HCT116 (cell line): ENCODE measurements at regions not wholly inside any gene's neighbourhood (a gene's known extent, or its start where the extent isn't known, plus 50 kb on each side); places are given as distances from the start of the nearest gene placed in this dataset.

Experiments
- ATAC-seq: fragments of 200-7000 bp; cut with Tn5 transposase; 2 replicates; pipeline ENCODE4 v1.9.1; 2020; ENCODE audit warnings: mild to moderate bottlenecking, moderate library complexity
- BruUV-seq: library from RNA; stranded (reverse); fragments of 400-500 nt; replicated peaks from 2 replicates; lab custom pipeline; 2021; lab: Mats Ljungman, UMichigan
- CTCF ChIA-PET: fragments of 300-600 bp; sonication (Branson Sonifier 250); formaldehyde crosslinking; loops from one replicate; lab custom pipeline; 2021; ENCODE audit warnings: antibody characterized with exemption; lab: Charles Lee
- POLR2A ChIA-PET: fragments of 300-600, 350-600 bp; sonication (Branson Sonifier 250); formaldehyde crosslinking; loops from one replicate; lab custom pipeline; 2021; ENCODE audit warnings: antibody characterized with exemption; lab: Charles Lee
- RAD21 ChIA-PET, 2 experiments: fragments of 300-600 bp; sonication (Branson Sonifier 250); formaldehyde crosslinking; loops; one replicate each; lab custom pipeline; 2023; ENCODE audit warnings: low total read pairs in 2 of 2; ENCODE audit not compliant: uncharacterized antibody in 2 of 2, unreplicated experiment in 2 of 2, low non-redundant PET in 1 of 2; lab: Charles Lee
- DNase-seq: peaks from one replicate; pipeline ENCODE4 v3.0.0-alpha.2; 2010; ENCODE audit warnings: low read depth, low spot score
- H2AFZ ChIP-seq: fragments of 200-600 bp; shearing (Covaris generic), sonication (generic); 2 replicates; pipeline ENCODE4 v1.6.1; 2017; ENCODE audit warnings: low read depth, mixed run types, mixed read lengths, antibody characterized with exemption, low read length; ENCODE audit not compliant: poor library complexity, severe bottlenecking
- H3K27ac ChIP-seq: 2 replicates; pipeline ENCODE4 v1.5.1; 2012; ENCODE audit warnings: low read depth, low read length
- H3K27me3 ChIP-seq: fragments of 200-600 bp; sonication (generic); 2 replicates; pipeline ENCODE4 v1.6.1; 2016; ENCODE audit warnings: mixed run types, low read length, mixed read lengths; ENCODE audit not compliant: insufficient read depth
- H3K36me3 ChIP-seq, 2 experiments: fragments of 200-500 bp in 1 of 2; fragments of 200-600 bp in 1 of 2; sonication (Bioruptor generic) in 1 of 2; sonication (generic) in 1 of 2; 2 replicates each; pipeline versions ENCODE4 v1.5.1 to v1.6.1; 2014 to 2016; ENCODE audit warnings: low read length in 2 of 2, inconsistent platforms in 1 of 2, mixed read lengths in 1 of 2, mixed run types in 1 of 2; ENCODE audit not compliant: insufficient read depth in 2 of 2, control insufficient read depth in 1 of 2
- H3K4me1 ChIP-seq, 2 experiments: fragments of 200-600 bp in 1 of 2; sonication (generic) in 1 of 2; 2 replicates each; pipeline versions ENCODE4 v1.5.1 to v1.6.1; 2012 to 2017; ENCODE audit warnings: low read length in 2 of 2, inconsistent platforms in 1 of 2, mild to moderate bottlenecking in 1 of 2, mixed read lengths in 1 of 2, mixed run types in 1 of 2, moderate library complexity in 1 of 2; ENCODE audit not compliant: insufficient read depth in 2 of 2, control insufficient read depth in 1 of 2
- H3K4me2 ChIP-seq: fragments of 200-600 bp; sonication (generic); 2 replicates; pipeline ENCODE4 v1.6.1; 2017; ENCODE audit warnings: mixed run types, low read length, mixed read lengths
- H3K4me3 ChIP-seq, 2 experiments: fragments of 200-600 bp in 1 of 2; sonication (generic) in 1 of 2; replicated peaks in 1 of 2; 2 replicates each; pipeline ENCODE4 v1.5.1; 2011 to 2016; ENCODE audit warnings: low read length in 2 of 2, control low read depth in 1 of 2, low read depth in 1 of 2, mild to moderate bottlenecking in 1 of 2, mixed read lengths in 1 of 2, mixed run types in 1 of 2
- H3K79me2 ChIP-seq: fragments of 200-600 bp; sonication (generic); 2 replicates; pipeline ENCODE4 v1.6.1; 2017; ENCODE audit warnings: mild to moderate bottlenecking, mixed run types, low read length, moderate library complexity, mixed read lengths; ENCODE audit not compliant: insufficient read depth
- H3K9ac ChIP-seq: fragments of 200-600 bp; sonication (generic); 2 replicates; pipeline ENCODE4 v1.6.1; 2016; ENCODE audit warnings: low read length, mixed read lengths
- H3K9me2 ChIP-seq: fragments of 200-600 bp; sonication (generic), shearing (Covaris generic); 2 replicates; pipeline ENCODE4 v1.6.1; 2017; ENCODE audit warnings: mixed run types, mild to moderate bottlenecking, moderate library complexity; ENCODE audit not compliant: insufficient read depth
- H3K9me3 ChIP-seq, 2 experiments: fragments of 200-500 bp in 1 of 2; fragments of 200-600 bp in 1 of 2; sonication (Bioruptor generic) in 1 of 2; sonication (generic) in 1 of 2; 2 replicates each; pipeline ENCODE4 v1.6.1; 2014 to 2017; ENCODE audit warnings: low read length in 2 of 2, mixed read lengths in 2 of 2, inconsistent platforms in 1 of 2, low read depth in 1 of 2, mild to moderate bottlenecking in 1 of 2, mixed run types in 1 of 2, moderate library complexity in 1 of 2; ENCODE audit not compliant: control insufficient read depth in 1 of 2, insufficient read depth in 1 of 2
- H4K20me1 ChIP-seq: fragments of 200-600 bp; sonication (generic), shearing (Covaris generic); 2 replicates; pipeline ENCODE4 v1.6.1; 2017; ENCODE audit warnings: mixed run types, mild to moderate bottlenecking, moderate library complexity; ENCODE audit not compliant: insufficient read depth
- ATF3 ChIP-seq: IDR thresholded peaks from 2 replicates; pipeline ENCODE4 v1.6.1; 2012
- CBX3 ChIP-seq: IDR thresholded peaks from 2 replicates; pipeline ENCODE4 v1.6.1; 2012; ENCODE audit warnings: low read depth
- EGR1 ChIP-seq: IDR thresholded peaks from 2 replicates; pipeline ENCODE4 v1.6.1; 2012; ENCODE audit warnings: low read depth
- EZH2 ChIP-seq: fragments of 200-600 bp; sonication (generic); IDR thresholded peaks from 2 replicates; pipeline ENCODE4 v1.6.1; 2017; ENCODE audit warnings: antibody characterized with exemption, mixed run types
- EZH2phosphoT487 ChIP-seq: fragments of 200-600 bp; IDR thresholded peaks from 2 replicates; pipeline ENCODE4 v1.6.1; 2018; ENCODE audit warnings: antibody characterized with exemption, borderline replicate concordance
- FOSL1 ChIP-seq: IDR thresholded peaks from 2 replicates; pipeline ENCODE4 v1.6.1; 2012; ENCODE audit warnings: low read depth
- JUND ChIP-seq: IDR thresholded peaks from 2 replicates; pipeline ENCODE4 v1.6.1; 2012
- POLR2A ChIP-seq: IDR thresholded peaks from 2 replicates; pipeline ENCODE4 v1.7.0; 2011; ENCODE audit warnings: borderline replicate concordance; ENCODE audit not compliant: insufficient read depth, insufficient read length; ENCODE audit errors: extremely low read depth
- POLR2AphosphoS5 ChIP-seq: IDR thresholded peaks from 2 replicates; pipeline ENCODE4 v1.6.1; 2011; ENCODE audit warnings: mild to moderate bottlenecking, low read depth, low read length, moderate library complexity
- RAD21 ChIP-seq: IDR thresholded peaks from 2 replicates; pipeline ENCODE4 v1.6.1; 2012; ENCODE audit warnings: low read depth, mild to moderate bottlenecking
- SP1 ChIP-seq: IDR thresholded peaks from 2 replicates; pipeline ENCODE4 v1.6.1; 2012; ENCODE audit warnings: low read depth
- SRF ChIP-seq: IDR thresholded peaks from 2 replicates; pipeline ENCODE4 v1.6.1; 2012; ENCODE audit warnings: low read depth
- TCF7L2 ChIP-seq: IDR thresholded peaks from 2 replicates; pipeline ENCODE4 v1.7.0; 2011; ENCODE audit warnings: borderline replicate concordance, inconsistent platforms; ENCODE audit not compliant: insufficient read depth, insufficient read length; ENCODE audit errors: extremely low read depth
- YY1 ChIP-seq: IDR thresholded peaks from 2 replicates; pipeline ENCODE4 v1.6.1; 2011; ENCODE audit warnings: low read length, low read depth, moderate library complexity, mild to moderate bottlenecking; ENCODE audit not compliant: insufficient replicate concordance; ENCODE audit errors: extremely low read depth
- ZFX ChIP-seq: fragments of 450-650 bp; IDR thresholded peaks from 2 replicates; pipeline ENCODE4 v1.6.1; 2017
- ZNF274 ChIP-seq: fragments of 200-500 bp; sonication (Bioruptor generic); IDR thresholded peaks from 2 replicates; pipeline ENCODE4 v1.6.1; 2014; ENCODE audit warnings: mild to moderate bottlenecking, low read depth, low read length, inconsistent platforms
- intact Hi-C: fragments of 100-400 bp; cut with micrococcal nuclease; formaldehyde crosslinking; loops from 2 replicates; pipeline ENCODE4 v1.10.0; 2022

- RAD21 ChIA-PET: no interaction called here
- Histone ChIP-seq H3K9ac (no peak overlapping the region), H3K4me2 (no peak overlapping the region), H3K4me3 (no peak overlapping the region), H3K36me3 (no peaks in the 10 kb centered on the region), H4K20me1 (no peaks in the 10 kb centered on the region), H3K27ac (no peak overlapping the region), H3K4me1 (no peaks in the 10 kb centered on the region), H3K27me3 (no peaks in the 10 kb centered on the region), H2AFZ (no peak overlapping the region), H3K79me2 (peaks cover 11% of the 10 kb centered on the region; the same call in 1 of the 2 replicates)
- DNase-seq: no peak
- intact Hi-C loops: no loop called here
- CTCF ChIA-PET: no interaction called here
- POLR2A ChIA-PET: no interaction called here
- BruUV-seq: no TSS peak
- TF ChIP-seq SP1: no peak
- TF ChIP-seq, all 23 proteins: peak for 0
- no peak for ATAC-seq
- H3K9me3 ChIP-seq: no peaks in the 10 kb centered on the region
- H3K9me2 ChIP-seq: no peaks in the 10 kb centered on the region
Measured at GRCh38 chr1:39148942-39149341, 55.6 kb upstream of the MACF1 start.

- ATAC-seq (no peak), DNase-seq (no peak)
- no peaks in the 10 kb centered on the region for H4K20me1 ChIP-seq
- BruUV-seq: no TSS peak
- intact Hi-C loops: no loop called here
- ChIA-PET CTCF (no interaction called here), RAD21 (no interaction called here), POLR2A (no interaction called here)
- no peaks in the 10 kb centered on the region for H3K9me2 ChIP-seq
- no peak overlapping the region for H2AFZ ChIP-seq
- peaks cover 0 to 1% of the 10 kb centered on the region in 2 experiments; a peak in 1 of 4 replicates for H3K4me1 ChIP-seq
- no peak overlapping the region for H3K4me2 ChIP-seq
- H3K9me3 ChIP-seq: no peaks in the 10 kb centered on the region
- H3K27ac ChIP-seq: no peak overlapping the region
- H3K4me3 ChIP-seq: no peak overlapping the region
- TF ChIP-seq EZH2phosphoT487 (no peak), TCF7L2 (no peak), ZFX (no peak), ATF3 (no peak), POLR2AphosphoS5 (no peak), SRF (no peak), ZNF274 (no peak), SP1 (no peak), POLR2A (no peak), JUND (no peak), EGR1 (no peak), RAD21 (no peak), YY1 (no peak), EZH2 (no peak), FOSL1 (no peak), CBX3 (no peak)
- H3K9ac ChIP-seq: no peak overlapping the region
- no peaks in the 10 kb centered on the region for H3K27me3 ChIP-seq
- peaks cover 11% of the 10 kb centered on the region; the same call in 1 of the 2 replicates for H3K79me2 ChIP-seq
- no peaks in the 10 kb centered on the region for H3K36me3 ChIP-seq
Measured at GRCh38 chr1:39149509-39149908, 55.0 kb upstream of the MACF1 start.
